ENCODE measurements at regions not wholly inside any gene's neighbourhood (a gene's known extent, or its start where the extent isn't known, plus 50 kb on each side); places are given as distances from the start of the nearest gene placed in this dataset.
"Not testable (repeated sequence)": the region's sequence is repeated elsewhere in the genome, so short reads cannot be mapped to it uniquely, and the experiment has no call there.

GRCh38 chr19:28294975-28295374, 918.0 kb downstream of the UQCRFS1 start:
- H3K27ac Mint-ChIP-seq; DNase-seq (ENCODE audit: low spot score in 2 of 2); H3K9me3 Mint-ChIP-seq; H3K4me1 Mint-ChIP-seq; H3K4me3 Mint-ChIP-seq; ATAC-seq; H3K36me3 Mint-ChIP-seq: not testable (repeated sequence)

- no peaks in the 10 kb centered on the region for H3K4me1 Mint-ChIP-seq
- peaks cover 8% of the 10 kb centered on the region for H3K9me3 Mint-ChIP-seq
- no peaks in the 10 kb centered on the region for H3K36me3 Mint-ChIP-seq
- H3K4me3 Mint-ChIP-seq: no peak overlapping the region
- no peak overlapping the region for H3K27ac Mint-ChIP-seq
- DNase-seq (ENCODE audit: low spot score in 2 of 2): no peak
- ATAC-seq: no peak
These were observed 918.6 kb downstream of the UQCRFS1 start for GRCh38 chr19:28294395-28294794.

GRCh38 chr19:28293685-28294084, 919.3 kb downstream of the UQCRFS1 start:
- H3K9me3 Mint-ChIP-seq: peaks cover 8% of the 10 kb centered on the region
- no peak overlapping the region for H3K27ac Mint-ChIP-seq
- no peaks in the 10 kb centered on the region for H3K4me1 Mint-ChIP-seq
- no peak overlapping the region for H3K4me3 Mint-ChIP-seq
- DNase-seq (ENCODE audit: low spot score in 2 of 2) (no peak), ATAC-seq (no peak)
- H3K36me3 Mint-ChIP-seq: no peaks in the 10 kb centered on the region

DNA sequence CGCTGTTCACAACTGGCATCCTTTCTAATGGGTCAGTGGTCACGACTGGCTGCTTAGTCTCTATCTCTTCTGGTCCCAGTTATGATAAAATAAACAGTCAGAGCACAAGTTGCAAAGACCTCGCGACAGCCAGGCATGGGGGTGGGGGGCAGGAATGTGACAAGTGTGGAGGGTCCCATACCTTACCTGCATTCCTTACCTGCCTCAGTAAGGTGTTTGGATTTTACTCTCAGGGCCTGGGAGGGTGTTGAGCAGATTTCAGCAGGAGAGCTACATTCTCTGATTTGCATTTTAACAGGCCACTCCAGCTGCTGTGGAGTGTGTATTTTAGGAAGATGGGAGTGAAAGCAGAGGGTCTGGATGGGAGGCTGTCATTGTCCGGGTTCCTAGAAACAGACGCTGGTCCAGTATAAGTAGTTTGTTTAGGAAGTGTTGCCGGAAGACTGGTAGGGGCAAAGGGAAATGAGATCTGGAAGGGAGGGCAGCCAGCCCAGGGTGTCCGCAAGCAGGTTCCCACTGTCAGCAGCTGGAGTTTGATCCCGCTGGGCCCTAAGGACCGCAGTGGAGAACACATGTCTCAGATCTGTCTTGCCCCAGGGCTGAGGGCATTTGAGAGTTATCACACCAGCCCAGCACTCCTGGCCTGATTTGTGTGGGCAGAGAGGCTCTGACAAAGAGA, 920.0 kb downstream of the UQCRFS1 start:
- Mint-ChIP-seq H3K4me1 (no peaks in the 10 kb centered on the region), H3K36me3 (no peaks in the 10 kb centered on the region), H3K9me3 (peaks cover 8% of the 10 kb centered on the region), H3K27ac (no peak overlapping the region), H3K4me3 (no peak overlapping the region)
- ATAC-seq (no peak), DNase-seq (ENCODE audit: low spot score in 2 of 2) (no peak)

DNA sequence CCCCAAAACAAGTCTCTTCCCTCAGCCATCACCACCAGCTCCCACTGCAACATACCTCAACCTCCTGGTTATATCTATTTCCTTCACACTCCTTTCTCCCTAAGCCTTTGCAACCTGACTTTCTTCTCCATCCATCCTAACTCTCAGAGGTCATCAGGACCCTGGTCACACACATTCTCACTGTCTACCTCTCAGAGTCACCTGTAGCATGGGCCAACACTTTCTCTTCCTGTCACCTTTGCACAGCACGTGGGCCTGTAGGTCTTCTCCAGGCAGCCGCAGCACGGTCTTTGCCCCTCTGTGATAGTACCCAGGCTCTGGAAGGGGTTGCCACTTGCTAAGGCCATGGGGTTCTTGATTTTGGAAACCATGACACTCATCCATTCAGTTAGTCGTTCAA, 921.1 kb downstream of the UQCRFS1 start:
- H3K36me3 Mint-ChIP-seq: no peaks in the 10 kb centered on the region
- DNase-seq (ENCODE audit: low spot score in 2 of 2): no peak
- peaks cover 11% of the 10 kb centered on the region for H3K9me3 Mint-ChIP-seq
- no peaks in the 10 kb centered on the region for H3K4me1 Mint-ChIP-seq
- ATAC-seq: no peak
- no peak overlapping the region for H3K27ac Mint-ChIP-seq
- no peak overlapping the region for H3K4me3 Mint-ChIP-seq

- DNase-seq (ENCODE audit: low spot score in 2 of 2): no peak
- no peak overlapping the region for H3K27ac Mint-ChIP-seq
These were observed 921.8 kb downstream of the UQCRFS1 start for GRCh38 chr19:28290963-28291657.

DNA sequence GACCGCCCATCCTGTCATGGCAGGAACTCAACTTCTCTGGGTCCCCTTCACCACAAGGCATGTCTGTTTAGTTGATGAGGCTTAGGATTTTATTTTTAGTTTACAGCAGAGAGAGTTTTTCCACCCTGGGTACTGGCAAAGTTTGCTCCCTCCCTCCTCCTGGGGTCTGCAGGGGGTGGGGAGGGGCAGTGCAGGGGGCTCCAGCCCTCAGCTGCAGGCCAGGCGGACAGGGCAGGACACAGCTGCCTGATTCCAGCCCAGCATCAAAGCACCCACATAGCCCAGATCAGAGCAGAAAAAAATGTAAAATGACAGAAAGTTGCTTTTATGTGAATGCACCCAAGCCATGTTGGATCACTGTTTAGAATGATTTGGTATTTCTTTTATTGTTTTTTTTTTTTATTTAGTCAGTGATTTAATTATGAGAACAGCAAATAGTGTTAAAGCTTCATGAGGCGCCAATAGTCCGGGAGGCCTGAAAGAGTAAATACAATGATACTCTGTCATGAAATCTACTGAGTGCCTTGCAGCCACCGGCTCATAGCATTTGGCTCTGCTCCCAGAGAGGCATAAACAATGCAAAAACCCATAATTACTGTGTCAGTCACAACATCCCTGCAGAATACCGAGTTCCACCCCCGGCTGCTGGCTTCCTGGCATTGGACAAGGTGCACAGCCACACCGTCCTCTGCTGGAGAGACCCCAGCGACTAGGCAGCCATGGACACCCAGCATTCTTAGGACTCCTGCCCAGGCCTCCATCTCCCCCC, 923.5 kb downstream of the UQCRFS1 start:
- no peak overlapping the region for H3K4me3 Mint-ChIP-seq
- ATAC-seq: no peak
- H3K36me3 Mint-ChIP-seq: no peaks in the 10 kb centered on the region
- peaks cover 7% of the 10 kb centered on the region for H3K9me3 Mint-ChIP-seq
- DNase-seq (ENCODE audit: low spot score in 2 of 2): no peak
- no peak overlapping the region for H3K27ac Mint-ChIP-seq
- no peaks in the 10 kb centered on the region for H3K4me1 Mint-ChIP-seq

More at GRCh38 chr19:28290963-28291657, 921.8 kb downstream of the UQCRFS1 start:
- Mint-ChIP-seq H3K36me3 (no peaks in the 10 kb centered on the region), H3K4me1 (no peaks in the 10 kb centered on the region), H3K4me3 (no peak overlapping the region), H3K9me3 (peaks cover 11% of the 10 kb centered on the region)
- ATAC-seq: no peak

- Mint-ChIP-seq H3K36me3 (no peaks in the 10 kb centered on the region), H3K4me3 (no peak overlapping the region), H3K4me1 (no peaks in the 10 kb centered on the region), H3K27ac (no peak overlapping the region), H3K9me3 (peaks cover 11% of the 10 kb centered on the region)
- DNase-seq (ENCODE audit: low spot score in 2 of 2): no peak
- ATAC-seq: no peak
These were observed 924.2 kb downstream of the UQCRFS1 start for GRCh38 chr19:28288572-28289264.

GRCh38 chr19:28285917-28286316, 927.0 kb downstream of the UQCRFS1 start:
- Mint-ChIP-seq H3K9me3 (peaks cover 20% of the 10 kb centered on the region), H3K27ac (no peak overlapping the region), H3K36me3 (no peaks in the 10 kb centered on the region), H3K4me1 (no peaks in the 10 kb centered on the region), H3K4me3 (no peak overlapping the region)
- no peak for ATAC-seq
- no peak for DNase-seq (ENCODE audit: low spot score in 2 of 2)

DNA sequence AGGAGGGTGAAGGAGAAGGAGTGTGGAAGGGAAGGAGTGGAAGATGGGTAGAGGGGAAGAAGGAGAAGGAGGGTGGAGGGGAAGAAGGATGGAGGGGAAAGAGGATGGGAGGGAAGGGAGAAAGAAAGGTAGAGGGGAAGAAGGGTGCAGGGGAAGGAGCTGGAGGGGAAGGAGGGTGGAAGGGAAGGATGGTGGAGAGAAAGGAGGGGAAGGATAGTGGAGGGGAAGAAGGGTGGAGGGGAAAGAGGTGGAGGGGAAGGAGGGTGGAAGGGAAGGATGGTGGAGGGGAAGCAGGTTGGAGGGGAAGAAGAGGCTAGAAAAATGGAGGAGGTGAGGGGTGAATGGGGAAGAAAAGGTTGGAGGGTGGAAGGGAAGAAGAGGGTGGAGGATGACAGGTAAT, 927.9 kb downstream of the UQCRFS1 start:
- Mint-ChIP-seq H3K4me1 (no peaks in the 10 kb centered on the region), H3K4me3 (no peak overlapping the region), H3K36me3 (no peaks in the 10 kb centered on the region), H3K27ac (no peak overlapping the region), H3K9me3 (peaks cover 20% of the 10 kb centered on the region)
- DNase-seq (ENCODE audit: low spot score in 2 of 2): no peak
- ATAC-seq: no peak

- ATAC-seq (no peak), DNase-seq (ENCODE audit: low spot score in 2 of 2) (no peak)
- no peak overlapping the region for H3K4me3 Mint-ChIP-seq
- H3K4me1 Mint-ChIP-seq: no peaks in the 10 kb centered on the region
- no peak overlapping the region for H3K27ac Mint-ChIP-seq
- H3K36me3 Mint-ChIP-seq: no peaks in the 10 kb centered on the region
- H3K9me3 Mint-ChIP-seq: peaks cover 20% of the 10 kb centered on the region
These were observed 928.6 kb downstream of the UQCRFS1 start for GRCh38 chr19:28284389-28284788.

DNA sequence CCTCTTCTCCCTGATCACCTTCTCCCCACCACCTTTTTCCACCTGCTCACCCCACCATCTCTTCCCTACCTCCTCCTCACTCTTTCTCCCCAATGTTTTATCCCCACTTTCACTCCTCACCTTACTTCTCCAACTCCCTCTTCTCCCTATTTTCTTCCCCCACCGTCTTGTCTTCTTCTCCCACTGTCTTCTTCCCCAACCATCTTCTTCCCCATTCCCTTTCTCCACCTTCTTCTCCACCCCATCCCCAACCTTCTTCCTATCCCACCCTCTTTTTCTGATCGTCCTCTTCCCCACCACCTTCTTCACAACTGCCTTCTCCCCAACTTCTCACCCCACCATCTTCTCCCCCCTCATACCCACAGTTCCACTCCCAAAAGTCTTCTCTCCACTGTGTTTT, 929.4 kb downstream of the UQCRFS1 start:
- H3K27ac Mint-ChIP-seq: no peak overlapping the region
- H3K4me1 Mint-ChIP-seq: no peaks in the 10 kb centered on the region
- H3K9me3 Mint-ChIP-seq: peaks cover 20% of the 10 kb centered on the region
- DNase-seq (ENCODE audit: low spot score in 2 of 2) (no peak), ATAC-seq (no peak)
- no peaks in the 10 kb centered on the region for H3K36me3 Mint-ChIP-seq
- no peak overlapping the region for H3K4me3 Mint-ChIP-seq

DNA sequence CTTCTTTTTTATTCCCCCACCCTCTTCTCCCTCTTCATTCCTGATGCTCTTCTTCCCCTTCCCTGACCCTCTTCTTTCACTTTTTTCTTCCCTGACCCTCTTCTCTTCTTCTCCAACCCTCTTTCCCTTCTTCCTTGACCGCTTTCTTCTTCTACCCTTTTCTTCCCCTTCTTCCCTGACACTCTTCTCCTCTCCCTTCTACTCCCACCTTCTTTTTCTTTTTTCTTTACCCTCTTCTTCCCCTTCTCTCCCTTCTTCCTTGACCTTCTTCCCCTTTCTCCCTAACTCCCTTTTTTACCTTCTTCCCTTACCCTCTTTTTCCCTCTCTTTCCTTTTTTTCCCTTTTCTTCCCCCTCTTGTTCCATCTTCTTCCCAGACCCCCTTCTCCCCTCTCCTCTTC, 931.3 kb downstream of the UQCRFS1 start:
- peaks cover 17% of the 10 kb centered on the region for H3K9me3 Mint-ChIP-seq
- no peak for DNase-seq (ENCODE audit: low spot score in 2 of 2)
- ATAC-seq: no peak
- no peaks in the 10 kb centered on the region for H3K4me1 Mint-ChIP-seq
- H3K36me3 Mint-ChIP-seq: no peaks in the 10 kb centered on the region
- H3K27ac Mint-ChIP-seq: no peak overlapping the region
- no peak overlapping the region for H3K4me3 Mint-ChIP-seq

DNA sequence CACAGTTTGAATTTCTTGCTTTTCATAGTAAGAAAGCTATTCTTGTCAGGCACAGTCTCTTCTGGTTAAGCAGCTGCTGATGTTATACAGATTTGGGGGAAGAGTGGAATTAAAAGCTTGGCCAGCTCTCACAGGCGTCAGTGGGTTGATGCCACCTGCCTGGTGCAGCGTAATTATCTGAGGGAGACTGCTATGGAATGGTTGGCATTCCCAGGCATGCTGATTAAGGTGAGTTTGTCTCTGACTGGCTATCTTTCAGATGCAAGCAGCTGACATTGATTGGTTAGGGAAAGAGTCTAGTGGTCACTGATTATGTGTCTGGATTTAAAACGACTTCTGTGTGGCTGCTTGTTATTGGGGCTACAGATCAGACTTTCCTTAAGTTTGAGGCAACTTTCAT, 948.4 kb downstream of the UQCRFS1 start:
- ATAC-seq (no peak), DNase-seq (ENCODE audit: low spot score in 2 of 2) (no peak)
- no peaks in the 10 kb centered on the region for H3K36me3 Mint-ChIP-seq
- H3K9me3 Mint-ChIP-seq: peaks cover 16% of the 10 kb centered on the region
- H3K27ac Mint-ChIP-seq: no peak overlapping the region
- no peaks in the 10 kb centered on the region for H3K4me1 Mint-ChIP-seq
- H3K4me3 Mint-ChIP-seq: no peak overlapping the region

GRCh38 chr19:28258829-28259228, 954.1 kb downstream of the UQCRFS1 start:
- no peaks in the 10 kb centered on the region for H3K36me3 Mint-ChIP-seq
- no peak overlapping the region for H3K4me3 Mint-ChIP-seq
- peaks cover 8% of the 10 kb centered on the region for H3K9me3 Mint-ChIP-seq
- ATAC-seq: no peak
- no peak for DNase-seq (ENCODE audit: low spot score in 2 of 2)
- H3K4me1 Mint-ChIP-seq: no peaks in the 10 kb centered on the region
- no peak overlapping the region for H3K27ac Mint-ChIP-seq
